ENCODE measurements at regions not wholly inside any gene's neighbourhood (a gene's known extent, or its start where the extent isn't known, plus 50 kb on each side); places are given as distances from the start of the nearest gene placed in this dataset.

GRCh38 chr6:50922579-50923525 lies 104.2 kb downstream of the TFAP2B start:
- no peaks in the 10 kb centered on the region for H3K27me3 ChIP-seq (ENCODE audit: control insufficient read depth, extremely low read depth, insufficient read depth, low read length)
- no peak for DNase-seq (ENCODE audit: low read depth, low spot score)

GRCh38 chr6:50924758-50925157 lies 106.1 kb downstream of the TFAP2B start:
- no peak overlapping the region for H3K4me3 ChIP-seq (ENCODE audit: control insufficient read depth in 2 of 3, extremely low read depth in 1 of 3, insufficient read depth in 2 of 3, low read depth in 1 of 3, low read length in 3 of 3)
- H3K27ac ChIP-seq (ENCODE audit: control insufficient read depth, insufficient read depth, low read length): no peak overlapping the region
- H3K36me3 ChIP-seq (ENCODE audit: control insufficient read depth in 2 of 2, extremely low read depth in 1 of 2, insufficient read depth in 2 of 2, low read length in 2 of 2): no peaks in the 10 kb centered on the region
- FAIRE-seq (no peak), DNase-seq (ENCODE audit: low read depth, low spot score) (no peak)
- no peak overlapping the region for H3K9ac ChIP-seq (ENCODE audit: control insufficient read depth, extremely low read depth, insufficient read depth, low read length)
- no peak overlapping the region for H2AFZ ChIP-seq (ENCODE audit: control insufficient read depth, low read length)
- no peaks in the 10 kb centered on the region for H3K79me2 ChIP-seq (ENCODE audit: control insufficient read depth, insufficient read depth, low read length)
- no peaks in the 10 kb centered on the region for H4K20me1 ChIP-seq (ENCODE audit: control insufficient read depth, extremely low read depth, insufficient read depth, low read length)
- H3K9me1 ChIP-seq (ENCODE audit: control insufficient read depth, extremely low read depth, insufficient read depth, low read length): no peaks in the 10 kb centered on the region
- H3K27me3 ChIP-seq (ENCODE audit: control insufficient read depth, extremely low read depth, insufficient read depth, low read length): no peaks in the 10 kb centered on the region
- H3K4me1 ChIP-seq (ENCODE audit: control insufficient read depth, extremely low read depth, insufficient read depth, low read length): no peaks in the 10 kb centered on the region
- TF ChIP-seq CTCF (optimal IDR thresholded peaks at IDR 0.05 in 1 of 3, IDR thresholded peaks at IDR 0.05 in 1 of 3, conservative IDR thresholded peaks at IDR 0.05 in 1 of 3; ENCODE audit: extremely low read depth in 1 of 3, insufficient read depth in 2 of 3, low read length in 3 of 3) (no peak), EZH2 (IDR thresholded peaks at IDR 0.05; ENCODE audit: low read length) (no peak)
- H3K4me2 ChIP-seq (ENCODE audit: control insufficient read depth, extremely low read depth, insufficient read depth, low read depth, low read length): no peak overlapping the region
- dilution Hi-C loops (cut with MboI; ENCODE audit: extremely low pct_ligation_motif_present, low sequenced_read_pairs): no loop called here
- no peaks in the 10 kb centered on the region for H3K9me3 ChIP-seq (ENCODE audit: control insufficient read depth, low read depth, low read length)

More at GRCh38 chr6:50922579-50923525, 104.2 kb downstream of the TFAP2B start:
- FAIRE-seq: no peak
- Histone ChIP-seq H2AFZ (ENCODE audit: control insufficient read depth, low read length) (no peak overlapping the region), H3K4me3 (ENCODE audit: control insufficient read depth in 2 of 3, extremely low read depth in 1 of 3, insufficient read depth in 2 of 3, low read depth in 1 of 3, low read length in 3 of 3) (no peak overlapping the region), H4K20me1 (ENCODE audit: control insufficient read depth, extremely low read depth, insufficient read depth, low read length) (no peaks in the 10 kb centered on the region), H3K4me1 (ENCODE audit: control insufficient read depth, extremely low read depth, insufficient read depth, low read length) (no peaks in the 10 kb centered on the region), H3K9ac (ENCODE audit: control insufficient read depth, extremely low read depth, insufficient read depth, low read length) (no peak overlapping the region), H3K9me3 (ENCODE audit: control insufficient read depth, low read depth, low read length) (no peaks in the 10 kb centered on the region), H3K27ac (ENCODE audit: control insufficient read depth, insufficient read depth, low read length) (no peak overlapping the region), H3K4me2 (ENCODE audit: control insufficient read depth, extremely low read depth, insufficient read depth, low read depth, low read length) (no peak overlapping the region), H3K36me3 (ENCODE audit: control insufficient read depth in 2 of 2, extremely low read depth in 1 of 2, insufficient read depth in 2 of 2, low read length in 2 of 2) (no peaks in the 10 kb centered on the region), H3K9me1 (ENCODE audit: control insufficient read depth, extremely low read depth, insufficient read depth, low read length) (no peaks in the 10 kb centered on the region), H3K79me2 (ENCODE audit: control insufficient read depth, insufficient read depth, low read length) (no peaks in the 10 kb centered on the region)
- TF ChIP-seq EZH2 (IDR thresholded peaks at IDR 0.05; ENCODE audit: low read length) (no peak), CTCF (optimal IDR thresholded peaks at IDR 0.05 in 1 of 3, IDR thresholded peaks at IDR 0.05 in 1 of 3, conservative IDR thresholded peaks at IDR 0.05 in 1 of 3; ENCODE audit: extremely low read depth in 1 of 3, insufficient read depth in 2 of 3, low read length in 3 of 3) (no peak)
- dilution Hi-C loops (cut with MboI; ENCODE audit: extremely low pct_ligation_motif_present, low sequenced_read_pairs): no loop called here

All from keratinocyte (primary cell).